MCF 10A (cell line): ENCODE measurements at regions not wholly inside any gene's neighbourhood (a gene's known extent, or its start where the extent isn't known, plus 50 kb on each side); places are given as distances from the start of the nearest gene placed in this dataset.

Source experiments
- BruUV-seq: library from RNA; stranded (reverse); fragments of 400-500 nt; replicated peaks from 2 replicates; lab custom pipeline; 2021; lab: Mats Ljungman, UMichigan
- CTCF ChIA-PET: fragments of 300-600 bp; sonication (Branson Sonifier 250); formaldehyde crosslinking; extraction: SDS; loops from one replicate; lab custom pipeline; 2021; ENCODE audit warnings: antibody characterized with exemption, inconsistent platforms; lab: Yijun Ruan, JAX
- POLR2A ChIA-PET: fragments of 300-600, 350-650 bp; sonication (Branson Sonifier 250); formaldehyde crosslinking; extraction: SDS; loops from one replicate; lab custom pipeline; 2020; ENCODE audit warnings: antibody characterized with exemption, inconsistent platforms; lab: Yijun Ruan, JAX
- DNase-seq: peaks from one replicate; pipeline ENCODE4 v3.0.0-alpha.2; 2018; ENCODE audit not compliant: unreplicated experiment
- H3K27ac Mint-ChIP-seq: one replicate; pipeline ENCODE4 v1.8.0; 2022; ENCODE audit warnings: mild to moderate bottlenecking, low read depth, mixed read lengths; ENCODE audit not compliant: unreplicated experiment
- H3K27me3 Mint-ChIP-seq: one replicate; pipeline ENCODE4 v1.8.0; 2022; ENCODE audit warnings: mixed read lengths; ENCODE audit not compliant: insufficient read depth, unreplicated experiment
- H3K36me3 Mint-ChIP-seq: one replicate; pipeline ENCODE4 v1.8.0; 2022; ENCODE audit warnings: mild to moderate bottlenecking, moderate library complexity, mixed read lengths; ENCODE audit not compliant: insufficient read depth, unreplicated experiment
- H3K4me1 Mint-ChIP-seq: one replicate; pipeline ENCODE4 v1.8.0; 2022; ENCODE audit warnings: mixed read lengths; ENCODE audit not compliant: insufficient read depth, unreplicated experiment
- H3K4me3 Mint-ChIP-seq: one replicate; pipeline ENCODE4 v1.8.0; 2022; ENCODE audit warnings: mild to moderate bottlenecking, moderate library complexity, mixed read lengths; ENCODE audit not compliant: unreplicated experiment
- H3K9me3 Mint-ChIP-seq: one replicate; pipeline ENCODE4 v1.8.0; 2022; ENCODE audit warnings: mixed read lengths; ENCODE audit not compliant: unreplicated experiment
- CTCF ChIP-seq: fragments of 200-600 bp; IDR thresholded peaks from one replicate; pipeline ENCODE4 v1.8.0; 2022; ENCODE audit warnings: antibody characterized with exemption, mild to moderate bottlenecking; ENCODE audit not compliant: unreplicated experiment
- intact Hi-C: fragments of 100-400 bp; cut with micrococcal nuclease; formaldehyde crosslinking; loops from 2 replicates; pipeline ENCODE4 v1.14.1; 2022

GRCh38 chr1:182331387-182331786, 60.2 kb downstream of the GLUL start:
- no TSS peak for BruUV-seq
- H3K27ac Mint-ChIP-seq, result no peak overlapping the region
- no peaks in the 10 kb centered on the region for H3K27me3 Mint-ChIP-seq
- TF ChIP-seq CTCF, result no peak
- ChIA-PET CTCF (interaction anchor here (1.5 kb wide), 1 partner anchor 65 kb away, joined by 4 read pairs; no protein-coding TSS in a partner anchor), POLR2A (interaction anchor here (1.0 to 1.2 kb wide), 2 partner anchors 158 to 190 kb away, joined by 3 read pairs; no protein-coding TSS in a partner anchor)
- intact Hi-C loops, result no loop called here
- H3K9me3 Mint-ChIP-seq, result no peaks in the 10 kb centered on the region
- no peak overlapping the region for H3K4me3 Mint-ChIP-seq
- H3K36me3 Mint-ChIP-seq, result no peaks in the 10 kb centered on the region
- no peak for DNase-seq
- peaks cover 8% of the 10 kb centered on the region for H3K4me1 Mint-ChIP-seq

GRCh38 chr1:182330303-182330702, 61.3 kb downstream of the GLUL start:
- CTCF ChIA-PET, result interaction anchor here (0.6 to 1.4 kb wide), 4 partner anchors 32 to 848 kb away, joined by 3 to 4 read pairs (median 3); partner anchors contain the start of gene GLUL
- no peaks in the 10 kb centered on the region for H3K36me3 Mint-ChIP-seq
- no peak overlapping the region for H3K27ac Mint-ChIP-seq
- H3K9me3 Mint-ChIP-seq, result no peaks in the 10 kb centered on the region
- no peak for TF ChIP-seq CTCF
- peak; percentile 86 for DNase-seq
- no TSS peak for BruUV-seq
- intact Hi-C loops, result no loop called here
- POLR2A ChIA-PET, result interaction anchor here (0.6 to 1.3 kb wide), 6 partner anchors 10 to 157 kb away, joined by 3 read pairs; no protein-coding TSS in a partner anchor
- no peak overlapping the region for H3K4me3 Mint-ChIP-seq
- H3K27me3 Mint-ChIP-seq, result no peaks in the 10 kb centered on the region
- peaks cover 8% of the 10 kb centered on the region for H3K4me1 Mint-ChIP-seq

- Mint-ChIP-seq H3K9me3 (no peaks in the 10 kb centered on the region), H3K36me3 (no peaks in the 10 kb centered on the region), H3K4me1 (peaks cover 8% of the 10 kb centered on the region), H3K4me3 (no peak overlapping the region), H3K27me3 (no peaks in the 10 kb centered on the region), H3K27ac (no peak overlapping the region)
- no peak for DNase-seq
- intact Hi-C loops, result no loop called here
- ChIA-PET CTCF (interaction anchor here (0.6 kb wide), 1 partner anchor 848 kb away, joined by 3 read pairs; no protein-coding TSS in a partner anchor), POLR2A (no interaction called here)
- no TSS peak for BruUV-seq
- no peak for TF ChIP-seq CTCF
These were observed 62.1 kb downstream of the GLUL start for GRCh38 chr1:182329471-182329870.

- no peaks in the 10 kb centered on the region for H3K9me3 Mint-ChIP-seq
- no peak for DNase-seq
- no peak overlapping the region for H3K27ac Mint-ChIP-seq
- no peak overlapping the region for H3K4me3 Mint-ChIP-seq
- TF ChIP-seq CTCF, result no peak
- H3K27me3 Mint-ChIP-seq, result no peaks in the 10 kb centered on the region
- intact Hi-C loops, result no loop called here
- H3K36me3 Mint-ChIP-seq, result no peaks in the 10 kb centered on the region
- peaks cover 8% of the 10 kb centered on the region for H3K4me1 Mint-ChIP-seq
- no TSS peak for BruUV-seq
- ChIA-PET POLR2A (interaction anchor here (1.1 kb wide), 1 partner anchor 52 kb away, joined by 4 read pairs; no protein-coding TSS in a partner anchor), CTCF (interaction anchor here (1.0 kb wide), 1 partner anchor 1826 kb away, joined by 3 read pairs; the partner anchor contains the start of gene ACBD6)
These were observed 63.0 kb downstream of the GLUL start for GRCh38 chr1:182328591-182328990.
